ENCODE measurements at regions not wholly inside any gene's neighbourhood (a gene's known extent, or its start where the extent isn't known, plus 50 kb on each side); places are given as distances from the start of the nearest gene placed in this dataset.

DNA sequence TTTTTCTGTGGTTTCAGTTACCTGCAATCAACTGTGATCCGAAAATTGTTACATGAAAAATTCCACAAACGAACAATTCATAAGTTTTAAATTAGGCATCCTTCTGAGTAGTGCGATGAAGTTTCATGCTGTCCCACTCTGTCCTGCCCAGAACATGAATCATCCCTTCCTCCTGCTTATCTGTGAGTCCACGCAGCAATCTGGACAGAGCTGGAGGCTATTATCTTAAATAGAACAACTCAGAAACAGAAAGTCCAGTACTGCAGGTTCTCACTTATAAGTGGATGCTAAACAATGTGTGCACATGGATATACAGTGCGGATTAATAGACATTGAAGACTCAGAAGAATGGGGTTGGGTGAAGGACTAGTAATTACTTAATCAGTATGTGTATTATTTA lies 583.7 kb upstream of the SPRY2 start:
- peak in 1 of 2 donors; percentile 81 for ATAC-seq (ENCODE audit: low FRiP score in 2 of 2)
- TF ChIP-seq EP300 (IDR thresholded peaks at IDR 0.05) (no peak), CTCF (IDR thresholded peaks at IDR 0.05) (no peak), POLR2A (IDR thresholded peaks at IDR 0.05) (no peak), POLR2AphosphoS5 (IDR thresholded peaks at IDR 0.05) (no peak)
- no peak for DNase-seq
- Histone ChIP-seq H3K27me3 (no peaks in the 10 kb centered on the region), H3K4me1 (no peaks in the 10 kb centered on the region), H3K36me3 (no peaks in the 10 kb centered on the region), H3K27ac (no peak overlapping the region), H3K9me3 (no peaks in the 10 kb centered on the region), H3K4me3 (no peak overlapping the region)
- WGBS, 2 donors, result 78% methylated on average over 5 of the region's 5 CpGs

DNA sequence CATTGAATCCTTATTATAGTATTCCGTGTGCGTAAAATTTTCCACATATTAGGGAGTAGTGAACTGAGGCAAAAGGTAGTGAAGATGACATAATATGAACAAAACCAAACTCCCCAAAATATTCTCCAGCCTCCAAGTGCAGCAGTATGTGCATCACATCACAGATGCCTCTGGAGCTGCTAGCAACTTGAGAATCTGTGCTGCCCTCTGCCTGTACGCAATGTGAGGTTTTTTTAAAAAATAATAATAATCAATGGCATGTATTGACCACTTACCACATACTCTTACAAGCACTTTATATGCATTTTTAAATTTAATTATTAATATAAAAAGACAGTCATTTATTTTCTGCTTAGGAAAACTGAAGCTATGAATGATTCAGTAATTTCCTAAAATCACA lies 583.0 kb upstream of the SPRY2 start:
- 92 to 93% methylated on average over 3 of the region's 3 CpGs for WGBS, 2 donors
- H3K4me3 ChIP-seq, result no peak overlapping the region
- H3K36me3 ChIP-seq, result no peaks in the 10 kb centered on the region
- DNase-seq (no peak), ATAC-seq (ENCODE audit: low FRiP score in 2 of 2) (no peak)
- H3K27me3 ChIP-seq, result no peaks in the 10 kb centered on the region
- H3K27ac ChIP-seq, result no peak overlapping the region
- TF ChIP-seq CTCF (IDR thresholded peaks at IDR 0.05) (no peak), POLR2AphosphoS5 (IDR thresholded peaks at IDR 0.05) (no peak), POLR2A (IDR thresholded peaks at IDR 0.05) (no peak), EP300 (IDR thresholded peaks at IDR 0.05) (no peak)
- H3K9me3 ChIP-seq, result no peaks in the 10 kb centered on the region
- no peaks in the 10 kb centered on the region for H3K4me1 ChIP-seq

GRCh38 chr13:80921971-80922370 lies 581.0 kb upstream of the SPRY2 start:
- no peaks in the 10 kb centered on the region for H3K9me3 ChIP-seq
- no peaks in the 10 kb centered on the region for H3K36me3 ChIP-seq
- DNase-seq (no peak), ATAC-seq (ENCODE audit: low FRiP score in 2 of 2) (no peak)
- TF ChIP-seq EP300 (IDR thresholded peaks at IDR 0.05), result no peak
- H3K27ac ChIP-seq, result no peak overlapping the region
- H3K4me3 ChIP-seq, result no peak overlapping the region
- 94% methylated on average over 2 of the region's 2 CpGs for WGBS, 2 donors
- no peaks in the 10 kb centered on the region for H3K4me1 ChIP-seq
- H3K27me3 ChIP-seq, result no peaks in the 10 kb centered on the region

DNA sequence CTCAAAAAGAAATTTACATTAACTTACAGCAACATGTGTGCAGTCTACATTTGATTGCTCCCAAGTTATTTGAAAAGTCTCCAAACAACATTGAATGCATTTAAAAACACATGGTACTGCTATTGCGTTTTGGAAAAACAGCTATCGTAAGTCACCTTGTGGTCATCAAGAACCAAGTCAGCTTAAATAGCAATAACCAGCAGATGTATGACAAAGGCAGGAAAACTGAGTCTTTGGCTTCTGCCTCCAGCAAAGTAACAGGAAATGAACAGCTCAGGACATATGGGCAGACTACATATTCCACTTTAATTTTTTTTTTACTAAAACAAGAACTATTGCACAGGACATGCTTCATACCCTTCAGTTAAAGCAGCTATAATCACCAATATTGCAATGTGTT lies 580.6 kb upstream of the SPRY2 start:
- Histone ChIP-seq H3K36me3 (no peaks in the 10 kb centered on the region), H3K27ac (no peak overlapping the region), H3K27me3 (no peaks in the 10 kb centered on the region), H3K9me3 (no peaks in the 10 kb centered on the region), H3K4me1 (no peaks in the 10 kb centered on the region), H3K4me3 (no peak overlapping the region)
- TF ChIP-seq EP300 (IDR thresholded peaks at IDR 0.05), result no peak
- TF ChIP-seq POLR2AphosphoS5 (IDR thresholded peaks at IDR 0.05), result no peak
- ATAC-seq (ENCODE audit: low FRiP score in 2 of 2) (no peak), DNase-seq (no peak)
- WGBS, 2 donors, result 70% methylated on average over 2 of the region's 2 CpGs

DNA sequence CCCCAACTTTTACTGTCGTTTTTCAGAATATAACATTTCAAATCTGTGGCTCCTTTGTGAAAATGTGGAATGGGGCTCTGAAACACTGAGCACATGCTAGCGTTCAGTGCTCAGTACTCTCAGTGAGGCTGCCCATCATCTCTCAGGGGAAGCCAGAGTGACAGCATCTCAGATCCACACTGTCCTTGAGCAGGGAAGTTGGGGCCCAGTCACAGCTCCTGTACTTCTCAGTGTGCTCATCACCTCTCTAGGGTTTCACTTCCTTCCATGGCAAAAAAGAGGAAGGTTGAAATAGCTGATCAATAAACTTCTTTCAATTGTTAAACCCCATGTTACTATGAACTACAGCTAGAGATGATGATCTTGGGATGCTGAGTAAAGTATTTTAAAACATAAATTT lies 565.9 kb upstream of the SPRY2 start:
- TF ChIP-seq POLR2AphosphoS5 (IDR thresholded peaks at IDR 0.05) (no peak), CTCF (IDR thresholded peaks at IDR 0.05) (no peak), EP300 (IDR thresholded peaks at IDR 0.05) (no peak), POLR2A (IDR thresholded peaks at IDR 0.05) (no peak)
- Histone ChIP-seq H3K27ac (no peak overlapping the region), H3K4me1 (no peaks in the 10 kb centered on the region), H3K36me3 (no peaks in the 10 kb centered on the region), H3K9me3 (peaks cover 0 to 4% (median 0%) of the 10 kb centered on the region in 4 donors), H3K4me3 (no peak overlapping the region), H3K27me3 (no peaks in the 10 kb centered on the region)
- DNase-seq (no peak), ATAC-seq (ENCODE audit: low FRiP score in 2 of 2) (no peak)
- WGBS, 2 donors, result 82 to 91% methylated on average over 2 of the region's 2 CpGs

DNA sequence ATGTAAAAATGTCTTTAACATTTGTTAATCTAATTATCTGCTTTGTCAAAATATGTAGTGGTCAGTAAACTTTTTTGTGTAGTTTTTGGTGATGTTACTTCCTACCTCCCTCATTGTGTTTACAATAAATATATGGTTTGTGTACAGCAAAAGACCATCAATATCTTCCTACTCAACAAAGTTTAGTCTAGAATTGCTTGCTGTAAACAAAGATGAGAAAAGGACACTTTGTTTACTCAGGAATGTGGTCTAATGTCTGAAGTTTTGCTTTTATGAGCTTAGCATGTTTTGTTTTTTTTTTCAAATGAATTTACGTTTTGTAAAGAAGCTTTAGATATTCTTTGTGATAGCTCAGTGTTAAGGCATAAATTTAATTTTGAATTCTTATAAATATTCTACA lies 563.5 kb upstream of the SPRY2 start:
- 51 to 54% methylated on average over 1 of the region's 1 CpG for WGBS, 2 donors
- DNase-seq, result no peak
- no peak for TF ChIP-seq CTCF (IDR thresholded peaks at IDR 0.05)
- no peak for TF ChIP-seq POLR2AphosphoS5 (IDR thresholded peaks at IDR 0.05)
- TF ChIP-seq EP300 (IDR thresholded peaks at IDR 0.05), result no peak
- TF ChIP-seq POLR2A (IDR thresholded peaks at IDR 0.05), result no peak
- H3K27me3 ChIP-seq, result no peaks in the 10 kb centered on the region
- no peaks in the 10 kb centered on the region for H3K4me1 ChIP-seq
- no peak for ATAC-seq (ENCODE audit: low FRiP score in 2 of 2)
- no peak overlapping the region for H3K27ac ChIP-seq
- no peak overlapping the region for H3K4me3 ChIP-seq
- no peaks in the 10 kb centered on the region for H3K36me3 ChIP-seq
- H3K9me3 ChIP-seq, result no peaks in the 10 kb centered on the region

All from upper lobe of left lung (tissue), 6 donors.